ENCODE measurements at regions not wholly inside any gene's neighbourhood (a gene's known extent, or its start where the extent isn't known, plus 50 kb on each side); places are given as distances from the start of the nearest gene placed in this dataset.
"Not testable (repeated sequence)": the region's sequence is repeated elsewhere in the genome, so short reads cannot be mapped to it uniquely, and the experiment has no call there.

- no peaks in the 10 kb centered on the region for H3K36me3 ChIP-seq (ENCODE audit: insufficient read depth, low read length)
- H4K20me1 ChIP-seq (ENCODE audit: insufficient read depth, low read length, poor library complexity, severe bottlenecking) = no peaks in the 10 kb centered on the region
- no peaks in the 10 kb centered on the region for H3K27me3 ChIP-seq (ENCODE audit: insufficient read depth, low read length, poor library complexity, severe bottlenecking)
- no peaks in the 10 kb centered on the region for H3K4me1 ChIP-seq (ENCODE audit: insufficient read depth, low read length, poor library complexity, severe bottlenecking)
- no peaks in the 10 kb centered on the region for H3K79me2 ChIP-seq (ENCODE audit: insufficient read depth, low read length)
- H3K9me3 ChIP-seq (ENCODE audit: insufficient read depth, low read depth, low read length) = no peaks in the 10 kb centered on the region
- H2AFZ ChIP-seq (ENCODE audit: low read length) = no peak overlapping the region
- TF ChIP-seq CTCF (conservative IDR thresholded peaks at IDR 0.05; ENCODE audit: low read length) (no peak), EZH2phosphoT487 (IDR thresholded peaks at IDR 0.05; ENCODE audit: borderline replicate concordance) (no peak)
- H3K9ac ChIP-seq (ENCODE audit: low read depth, low read length, poor library complexity, severe bottlenecking) = no peak overlapping the region
- no peaks in the 10 kb centered on the region for H3K9me2 ChIP-seq (replicated peaks; ENCODE audit: low read depth, low read length)
- no peak overlapping the region for H3K4me3 ChIP-seq (ENCODE audit: low read length, poor library complexity, severe bottlenecking)
- H3K4me2 ChIP-seq (ENCODE audit: low read depth, low read length, poor library complexity, severe bottlenecking) = no peak overlapping the region
- no peaks in the 10 kb centered on the region for H3F3A ChIP-seq (ENCODE audit: low read depth)
These were observed 742.9 kb upstream of the PCDH20 start for GRCh38 chr13:62158520-62158919.

- not testable (repeated sequence) for H3K9ac ChIP-seq (ENCODE audit: low read depth, low read length, poor library complexity, severe bottlenecking); H3K27me3 ChIP-seq (ENCODE audit: insufficient read depth, low read length, poor library complexity, severe bottlenecking); H3K4me3 ChIP-seq (ENCODE audit: low read length, poor library complexity, severe bottlenecking); H3K9me3 ChIP-seq (ENCODE audit: insufficient read depth, low read depth, low read length); H3F3A ChIP-seq (ENCODE audit: low read depth); H4K20me1 ChIP-seq (ENCODE audit: insufficient read depth, low read length, poor library complexity, severe bottlenecking); H3K4me2 ChIP-seq (ENCODE audit: low read depth, low read length, poor library complexity, severe bottlenecking); H2AFZ ChIP-seq (ENCODE audit: low read length); H3K79me2 ChIP-seq (ENCODE audit: insufficient read depth, low read length); H3K9me2 ChIP-seq (replicated peaks; ENCODE audit: low read depth, low read length); H3K4me1 ChIP-seq (ENCODE audit: insufficient read depth, low read length, poor library complexity, severe bottlenecking); H3K36me3 ChIP-seq (ENCODE audit: insufficient read depth, low read length)
These were observed 736.1 kb upstream of the PCDH20 start for GRCh38 chr13:62151724-62152123.

- H3K4me1 ChIP-seq (ENCODE audit: insufficient read depth, low read length, poor library complexity, severe bottlenecking) = no peaks in the 10 kb centered on the region
- no peaks in the 10 kb centered on the region for H3K27me3 ChIP-seq (ENCODE audit: insufficient read depth, low read length, poor library complexity, severe bottlenecking)
- H3K36me3 ChIP-seq (ENCODE audit: insufficient read depth, low read length) = no peaks in the 10 kb centered on the region
- no peaks in the 10 kb centered on the region for H4K20me1 ChIP-seq (ENCODE audit: insufficient read depth, low read length, poor library complexity, severe bottlenecking)
- H3K9me3 ChIP-seq (ENCODE audit: insufficient read depth, low read depth, low read length) = no peaks in the 10 kb centered on the region
- H3K79me2 ChIP-seq (ENCODE audit: insufficient read depth, low read length) = no peaks in the 10 kb centered on the region
- H3K4me2 ChIP-seq (ENCODE audit: low read depth, low read length, poor library complexity, severe bottlenecking) = no peak overlapping the region
- H3K4me3 ChIP-seq (ENCODE audit: low read length, poor library complexity, severe bottlenecking) = no peak overlapping the region
- no peaks in the 10 kb centered on the region for H3K9me2 ChIP-seq (replicated peaks; ENCODE audit: low read depth, low read length)
- no peak overlapping the region for H3K9ac ChIP-seq (ENCODE audit: low read depth, low read length, poor library complexity, severe bottlenecking)
- no peak for TF ChIP-seq CTCF (conservative IDR thresholded peaks at IDR 0.05; ENCODE audit: low read length)
- TF ChIP-seq EZH2phosphoT487 (IDR thresholded peaks at IDR 0.05; ENCODE audit: borderline replicate concordance) = no peak
- H3F3A ChIP-seq (ENCODE audit: low read depth) = no peaks in the 10 kb centered on the region
- no peak overlapping the region for H2AFZ ChIP-seq (ENCODE audit: low read length)
These were observed 726.4 kb upstream of the PCDH20 start for GRCh38 chr13:62142048-62142447.

- Histone ChIP-seq H4K20me1 (ENCODE audit: insufficient read depth, low read length, poor library complexity, severe bottlenecking) (no peaks in the 10 kb centered on the region), H3F3A (ENCODE audit: low read depth) (no peaks in the 10 kb centered on the region), H3K4me1 (ENCODE audit: insufficient read depth, low read length, poor library complexity, severe bottlenecking) (no peaks in the 10 kb centered on the region), H3K4me3 (ENCODE audit: low read length, poor library complexity, severe bottlenecking) (no peak overlapping the region), H3K9me2 (replicated peaks; ENCODE audit: low read depth, low read length) (no peaks in the 10 kb centered on the region), H3K79me2 (ENCODE audit: insufficient read depth, low read length) (no peaks in the 10 kb centered on the region), H2AFZ (ENCODE audit: low read length) (no peak overlapping the region), H3K27me3 (ENCODE audit: insufficient read depth, low read length, poor library complexity, severe bottlenecking) (no peaks in the 10 kb centered on the region), H3K4me2 (ENCODE audit: low read depth, low read length, poor library complexity, severe bottlenecking) (no peak overlapping the region), H3K9ac (ENCODE audit: low read depth, low read length, poor library complexity, severe bottlenecking) (no peak overlapping the region), H3K9me3 (ENCODE audit: insufficient read depth, low read depth, low read length) (no peaks in the 10 kb centered on the region), H3K36me3 (ENCODE audit: insufficient read depth, low read length) (no peaks in the 10 kb centered on the region)
- TF ChIP-seq EZH2phosphoT487 (IDR thresholded peaks at IDR 0.05; ENCODE audit: borderline replicate concordance) (no peak), CTCF (conservative IDR thresholded peaks at IDR 0.05; ENCODE audit: low read length) (no peak)
These were observed 723.9 kb upstream of the PCDH20 start for GRCh38 chr13:62139597-62139996.

Measured in Loucy (cell line).